ENCODE measurements at regions not wholly inside any gene's neighbourhood (a gene's known extent, or its start where the extent isn't known, plus 50 kb on each side); places are given as distances from the start of the nearest gene placed in this dataset.

- no peak overlapping the region for H3K4me3 ChIP-seq (replicated peaks; ENCODE audit: low read depth, low read length)
- no peak for DNase-seq (ENCODE audit: low read depth)
- TF ChIP-seq CTCF (IDR thresholded peaks at IDR 0.05; ENCODE audit: low read length, missing control alignments): no peak
These were observed 61.6 kb downstream of the LSM5 start for GRCh38 chr7:32428546-32428945.

GRCh38 chr7:32427769-32428291 is 62.4 kb downstream of the LSM5 start:
- peak; percentile 61 for TF ChIP-seq CTCF (IDR thresholded peaks at IDR 0.05; ENCODE audit: low read length, missing control alignments)
- H3K4me3 ChIP-seq (replicated peaks; ENCODE audit: low read depth, low read length): no peak overlapping the region
- peak; percentile 88 for DNase-seq (ENCODE audit: low read depth)

- TF ChIP-seq CTCF (IDR thresholded peaks at IDR 0.05; ENCODE audit: low read length, missing control alignments): no peak
- no peak overlapping the region for H3K4me3 ChIP-seq (replicated peaks; ENCODE audit: low read depth, low read length)
- DNase-seq (ENCODE audit: low read depth): no peak
These were observed 73.3 kb downstream of the LSM5 start for GRCh38 chr7:32416846-32417245.

- TF ChIP-seq CTCF (IDR thresholded peaks at IDR 0.05; ENCODE audit: low read length, missing control alignments): no peak
- H3K4me3 ChIP-seq (replicated peaks; ENCODE audit: low read depth, low read length): no peak overlapping the region
- DNase-seq (ENCODE audit: low read depth): no peak
These were observed 74.2 kb downstream of the LSM5 start for GRCh38 chr7:32415936-32416335.

- no peak for TF ChIP-seq CTCF (IDR thresholded peaks at IDR 0.05; ENCODE audit: low read length, missing control alignments)
- no peak for DNase-seq (ENCODE audit: low read depth)
- no peak overlapping the region for H3K4me3 ChIP-seq (replicated peaks; ENCODE audit: low read depth, low read length)
These were observed 74.7 kb downstream of the LSM5 start for GRCh38 chr7:32415519-32415918.

GRCh38 chr7:32412471-32412870 is 77.7 kb downstream of the LSM5 start:
- no peak for DNase-seq (ENCODE audit: low read depth)
- TF ChIP-seq CTCF (IDR thresholded peaks at IDR 0.05; ENCODE audit: low read length, missing control alignments): no peak
- H3K4me3 ChIP-seq (replicated peaks; ENCODE audit: low read depth, low read length): no peak overlapping the region

- TF ChIP-seq CTCF (IDR thresholded peaks at IDR 0.05; ENCODE audit: low read length, missing control alignments): no peak
- no peak overlapping the region for H3K4me3 ChIP-seq (replicated peaks; ENCODE audit: low read depth, low read length)
- no peak for DNase-seq (ENCODE audit: low read depth)
These were observed 79.6 kb downstream of the LSM5 start for GRCh38 chr7:32410545-32410944.
